Esophagus squamous epithelium (tissue), 5 donors: ENCODE measurements at regions not wholly inside any gene's neighbourhood (a gene's known extent, or its start where the extent isn't known, plus 50 kb on each side); places are given as distances from the start of the nearest gene placed in this dataset.

Experiments used
- DNase-seq: peaks from one replicate; lab custom pipeline; 2025; lab: John Stamatoyannopoulos, UW
- H3K27ac ChIP-seq, 4 donors: fragments of 200-600 bp; sonication (generic); one replicate each; pipeline ENCODE4 v1.5.1; 2016 to 2019; ENCODE audit warnings: mild to moderate bottlenecking in 1 of 4
- H3K27me3 ChIP-seq, 4 donors: fragments of 200-600 bp; sonication (generic); 1 replicate in 3 of 4; 2 replicates in 1 of 4; pipeline versions ENCODE4 v1.5.1 to v1.6.0; 2017 to 2021; ENCODE audit warnings: antibody characterized with exemption in 1 of 4
- H3K36me3 ChIP-seq, 3 donors: fragments of 200-600 bp; sonication (generic); one replicate each; pipeline ENCODE4 v1.5.1; 2016 to 2019
- H3K4me1 ChIP-seq, 3 donors: fragments of 200-600 bp; sonication (generic); one replicate each; pipeline ENCODE4 v1.5.1; 2017 to 2019
- H3K4me3 ChIP-seq, 4 donors: fragments of 200-600 bp; sonication (generic); 1 replicate in 3 of 4; 2 replicates in 1 of 4; pipeline ENCODE4 v1.5.1; 2016 to 2019; ENCODE audit warnings: mild to moderate bottlenecking in 2 of 4, moderate library complexity in 1 of 4
- H3K9me3 ChIP-seq, 3 donors: fragments of 200-600 bp; sonication (generic); one replicate each; pipeline ENCODE4 v1.5.1; 2016 to 2019
- CTCF ChIP-seq, 6 experiments: fragments of 450-650 bp in 4 of 6; fragments of 200-600 bp in 2 of 6; sonication (generic) in 2 of 6; IDR thresholded peaks; one replicate each; pipeline ENCODE4 v1.5.1; 2016 to 2019; ENCODE audit warnings: antibody characterized with exemption in 6 of 6, mild to moderate bottlenecking in 4 of 6, moderate library complexity in 4 of 6
- POLR2A ChIP-seq, 4 donors: fragments of 450-650 bp; IDR thresholded peaks; one replicate each; pipeline ENCODE4 v1.6.1; 2017; ENCODE audit warnings: antibody characterized with exemption in 4 of 4, mild to moderate bottlenecking in 4 of 4, moderate library complexity in 3 of 4
- WGBS, 2 donors: methylation state at CpG; one replicate each; pipeline ENCODE4 v1.1.5; 2018; 5-methylcytosine and 5-hydroxymethylcytosine counted together
- intact Hi-C: fragments of 100-400 bp; cut with DNase I; formaldehyde crosslinking; loops from one replicate; pipeline ENCODE4 v1.15.0; 2022
- donor health status: DM: yes; HTN: yes; CAD: no.

GRCh38 chr12:85549640-85550039, 269.6 kb downstream of the ALX1 start:
- intact Hi-C loops: no loop called here
- no peaks in the 10 kb centered on the region for H3K27me3 ChIP-seq
- H3K4me3 ChIP-seq: no peak overlapping the region
- no peaks in the 10 kb centered on the region for H3K36me3 ChIP-seq
- TF ChIP-seq CTCF (IDR thresholded peaks at IDR 0.05): no peak
- peaks cover 0 to 6% (median 0%) of the 10 kb centered on the region in 3 donors for H3K4me1 ChIP-seq
- no peak overlapping the region for H3K27ac ChIP-seq
- no peak for DNase-seq
- no peaks in the 10 kb centered on the region for H3K9me3 ChIP-seq
- 38 to 50% methylated on average over 2 of the region's 2 CpGs for WGBS, 2 donors

GRCh38 chr12:85550924-85551323, 270.9 kb downstream of the ALX1 start:
- Histone ChIP-seq H3K9me3 (no peaks in the 10 kb centered on the region), H3K27ac (no peak overlapping the region), H3K4me3 (no peak overlapping the region), H3K4me1 (peaks cover 0 to 6% (median 0%) of the 10 kb centered on the region in 3 donors), H3K27me3 (no peaks in the 10 kb centered on the region), H3K36me3 (no peaks in the 10 kb centered on the region)
- no peak for TF ChIP-seq CTCF (IDR thresholded peaks at IDR 0.05)
- no peak for TF ChIP-seq POLR2A (IDR thresholded peaks at IDR 0.05)
- WGBS, 2 donors: 58 to 76% methylated on average over 2 of the region's 2 CpGs
- DNase-seq: no peak
- intact Hi-C loops: no loop called here

GRCh38 chr12:85552461-85552860, 272.4 kb downstream of the ALX1 start:
- intact Hi-C loops: no loop called here
- Histone ChIP-seq H3K9me3 (no peaks in the 10 kb centered on the region), H3K27me3 (no peaks in the 10 kb centered on the region), H3K27ac (no peak overlapping the region), H3K4me3 (no peak overlapping the region), H3K4me1 (peaks cover 0 to 6% (median 0%) of the 10 kb centered on the region in 3 donors), H3K36me3 (no peaks in the 10 kb centered on the region)
- 85 to 92% methylated on average over 3 of the region's 3 CpGs for WGBS, 2 donors
- DNase-seq: no peak
- no peak for TF ChIP-seq POLR2A (IDR thresholded peaks at IDR 0.05)

DNA sequence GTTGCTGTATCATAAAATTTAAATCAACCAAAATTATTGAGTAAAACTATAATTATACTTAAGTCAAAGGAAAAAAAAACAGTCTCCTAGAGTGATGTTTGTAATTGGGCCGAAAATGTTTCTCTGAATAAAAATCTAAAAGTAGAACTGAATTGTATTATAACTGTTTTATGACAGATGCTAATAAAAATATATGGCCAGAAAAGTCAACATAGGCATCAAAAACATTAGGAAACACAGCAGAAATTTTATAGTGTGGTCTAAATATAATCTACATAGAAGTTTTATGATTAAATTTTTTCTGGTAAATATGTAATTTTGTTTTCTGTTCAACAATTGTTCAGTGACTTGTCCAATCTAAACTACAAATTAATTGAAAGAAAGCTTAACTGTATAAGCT, 277.8 kb downstream of the ALX1 start:
- intact Hi-C loops: no loop called here
- Histone ChIP-seq H3K27me3 (no peaks in the 10 kb centered on the region), H3K36me3 (no peaks in the 10 kb centered on the region), H3K9me3 (no peaks in the 10 kb centered on the region), H3K4me3 (no peak overlapping the region), H3K27ac (no peak overlapping the region), H3K4me1 (no peaks in the 10 kb centered on the region)
- TF ChIP-seq CTCF (IDR thresholded peaks at IDR 0.05) (no peak), POLR2A (IDR thresholded peaks at IDR 0.05) (no peak)
- WGBS, 2 donors: 83 to 85% methylated on average over 1 of the region's 1 CpG
- no peak for DNase-seq

- TF ChIP-seq POLR2A (IDR thresholded peaks at IDR 0.05) (no peak), CTCF (IDR thresholded peaks at IDR 0.05) (no peak)
- no peaks in the 10 kb centered on the region for H3K27me3 ChIP-seq
- no peak overlapping the region for H3K4me3 ChIP-seq
- no peaks in the 10 kb centered on the region for H3K4me1 ChIP-seq
- no peak for DNase-seq
- H3K36me3 ChIP-seq: no peaks in the 10 kb centered on the region
- no peak overlapping the region for H3K27ac ChIP-seq
- no peaks in the 10 kb centered on the region for H3K9me3 ChIP-seq
- intact Hi-C loops: no loop called here
These were observed 277.5 kb downstream of the RASSF9 start for GRCh38 chr12:85558684-85559083.

DNA sequence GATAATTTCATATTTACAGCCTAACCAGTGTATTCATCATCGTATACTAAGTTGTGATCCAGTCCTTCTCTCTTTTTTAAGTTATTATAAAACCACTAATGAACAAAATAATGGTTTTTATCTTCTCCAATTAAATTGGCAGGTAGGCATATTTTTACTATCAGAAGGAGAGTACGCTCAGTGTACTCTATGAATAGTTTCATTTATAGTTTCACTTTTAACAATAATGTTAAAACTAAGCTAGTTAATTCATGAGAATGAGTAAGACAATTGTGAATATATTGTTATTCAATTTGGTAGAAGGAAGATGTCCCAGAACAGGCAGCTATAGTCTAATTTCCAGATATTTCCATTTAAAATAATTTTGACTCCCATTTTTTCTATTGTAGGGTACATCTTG, 277.1 kb downstream of the RASSF9 start:
- 78 to 84% methylated on average over 2 of the region's 2 CpGs for WGBS, 2 donors
- Histone ChIP-seq H3K27ac (no peak overlapping the region), H3K9me3 (no peaks in the 10 kb centered on the region), H3K4me1 (no peaks in the 10 kb centered on the region), H3K36me3 (no peaks in the 10 kb centered on the region), H3K4me3 (no peak overlapping the region), H3K27me3 (no peaks in the 10 kb centered on the region)
- intact Hi-C loops: no loop called here
- DNase-seq: no peak
- TF ChIP-seq CTCF (IDR thresholded peaks at IDR 0.05) (no peak), POLR2A (IDR thresholded peaks at IDR 0.05) (no peak)
